ENCODE measurements at regions not wholly inside any gene's neighbourhood (a gene's known extent, or its start where the extent isn't known, plus 50 kb on each side); places are given as distances from the start of the nearest gene placed in this dataset.
"Not testable (repeated sequence)": the region's sequence is repeated elsewhere in the genome, so short reads cannot be mapped to it uniquely, and the experiment has no call there.

DNA sequence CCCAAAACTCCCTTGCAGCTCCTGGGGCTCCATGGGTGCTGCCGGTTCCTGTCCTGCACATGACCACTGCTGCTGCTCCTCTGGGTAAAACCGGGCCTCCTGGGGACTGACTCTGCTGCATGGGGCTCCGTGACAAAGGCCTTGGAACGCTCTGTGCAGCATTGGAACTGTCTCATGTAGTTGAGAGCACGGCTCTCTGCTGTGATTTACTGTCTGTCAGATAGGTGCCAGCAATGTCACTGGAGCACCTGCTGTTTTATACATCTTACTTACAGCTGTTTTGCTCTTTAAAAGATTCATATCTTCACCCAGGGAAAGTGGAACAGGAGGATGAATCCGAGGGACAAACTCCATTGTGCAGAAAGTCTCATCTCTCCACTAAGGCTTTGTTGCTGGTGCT is 138.1 kb downstream of the YIPF5 start:
- Histone ChIP-seq H3K9me3 (ENCODE audit: insufficient read depth, low read depth, low read length) (no peaks in the 10 kb centered on the region), H3K27me3 (ENCODE audit: insufficient read depth, low read length) (no peaks in the 10 kb centered on the region), H3K4me1 (ENCODE audit: insufficient read depth, low read length) (no peaks in the 10 kb centered on the region), H3K9ac (ENCODE audit: low read depth, low read length) (no peak overlapping the region), H3K27ac (ENCODE audit: low read depth, low read length) (no peak overlapping the region), H3K4me3 (ENCODE audit: low read length) (no peak overlapping the region), H3K36me3 (ENCODE audit: insufficient read depth, low read length) (no peaks in the 10 kb centered on the region)
- 93% methylated on average over 6 of the region's 6 CpGs for WGBS

DNA sequence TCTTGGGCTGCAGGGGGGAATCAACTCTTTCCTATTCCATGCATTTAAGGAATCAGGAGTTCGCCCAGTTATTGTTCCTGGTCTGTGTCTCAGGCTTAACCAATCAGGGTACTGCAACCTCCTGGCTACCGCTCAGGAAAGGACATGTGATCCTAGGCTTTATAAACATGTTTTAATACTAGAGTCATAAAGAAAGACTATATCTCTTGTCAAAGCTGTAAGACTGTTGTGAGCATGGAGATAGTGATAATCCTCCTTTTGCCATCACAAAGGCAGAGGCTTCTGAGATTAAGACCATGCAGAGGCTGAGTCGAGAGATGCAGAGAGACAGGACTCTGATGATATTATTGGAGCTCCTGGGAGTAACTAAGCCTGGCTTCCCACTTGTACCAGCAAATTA is 137.0 kb downstream of the YIPF5 start:
- Histone ChIP-seq H3K36me3 (ENCODE audit: insufficient read depth, low read length) (no peaks in the 10 kb centered on the region), H3K27me3 (ENCODE audit: insufficient read depth, low read length) (no peaks in the 10 kb centered on the region), H3K4me3 (ENCODE audit: low read length) (no peak overlapping the region), H3K27ac (ENCODE audit: low read depth, low read length) (no peak overlapping the region), H3K4me1 (ENCODE audit: insufficient read depth, low read length) (no peaks in the 10 kb centered on the region), H3K9me3 (ENCODE audit: insufficient read depth, low read depth, low read length) (no peaks in the 10 kb centered on the region), H3K9ac (ENCODE audit: low read depth, low read length) (no peak overlapping the region)
- 100% methylated on average over 3 of the region's 3 CpGs for WGBS

DNA sequence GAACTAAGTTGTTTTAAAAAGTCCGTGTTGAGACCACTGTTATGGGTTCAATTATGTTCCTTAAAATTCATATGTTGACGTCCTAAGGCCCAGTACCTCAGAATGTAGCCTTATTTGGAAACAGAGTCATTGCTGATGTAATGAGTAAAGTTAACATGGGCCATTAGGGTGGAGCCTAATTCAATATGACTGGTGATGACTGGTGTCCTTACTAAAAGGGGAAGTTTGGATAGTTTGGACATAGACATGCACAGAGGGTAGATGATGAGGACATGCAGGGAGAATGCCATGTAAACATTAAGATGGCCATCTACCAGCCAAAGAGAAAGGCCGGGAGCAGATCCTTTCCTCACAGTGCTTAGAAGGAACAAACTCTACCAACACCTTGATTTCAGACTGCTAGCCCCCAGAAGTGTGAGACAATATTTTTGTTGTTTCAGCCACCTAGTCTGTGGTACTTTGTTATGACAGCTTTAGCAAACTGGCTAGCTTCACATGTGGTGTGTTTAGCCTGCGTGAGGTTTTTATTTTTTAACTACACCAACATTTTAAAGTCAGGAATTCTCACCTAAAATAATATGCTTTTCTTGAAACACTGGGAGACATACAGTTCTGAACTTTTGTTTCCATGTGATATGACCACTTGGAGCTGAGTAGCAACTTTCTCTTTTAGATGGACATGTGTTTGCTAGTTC is 135.3 kb downstream of the YIPF5 start:
- Histone ChIP-seq H3K27ac (ENCODE audit: low read depth, low read length) (no peak overlapping the region), H3K4me3 (ENCODE audit: low read length) (no peak overlapping the region)
- WGBS, result 88% methylated on average over 4 of the region's 4 CpGs

DNA sequence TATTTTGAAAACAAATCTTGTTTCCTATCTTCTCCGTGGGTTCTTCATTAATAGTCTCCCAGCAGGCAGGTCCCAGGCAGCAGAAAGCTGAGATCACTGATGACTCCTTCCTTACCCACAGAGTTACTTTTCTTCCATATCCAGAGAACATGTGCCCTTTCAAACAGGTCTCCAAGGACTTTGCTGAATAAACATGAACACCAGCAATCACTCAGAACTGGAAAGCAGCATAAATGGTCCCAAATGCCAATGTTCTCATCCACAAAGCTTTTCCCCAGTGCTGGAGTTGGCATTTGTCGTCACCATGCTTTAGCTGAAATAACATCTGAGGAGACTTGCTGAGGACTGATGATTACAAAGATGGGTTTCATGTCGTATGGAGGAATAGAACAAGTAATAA is 134.0 kb downstream of the YIPF5 start:
- no peaks in the 10 kb centered on the region for H3K9me3 ChIP-seq (ENCODE audit: insufficient read depth, low read depth, low read length)
- no peaks in the 10 kb centered on the region for H3K36me3 ChIP-seq (ENCODE audit: insufficient read depth, low read length)
- H3K4me1 ChIP-seq (ENCODE audit: insufficient read depth, low read length), result no peaks in the 10 kb centered on the region
- no peak overlapping the region for H3K4me3 ChIP-seq (ENCODE audit: low read length)
- H3K27ac ChIP-seq (ENCODE audit: low read depth, low read length), result no peak overlapping the region
- no peak overlapping the region for H3K9ac ChIP-seq (ENCODE audit: low read depth, low read length)
- WGBS, result 87% methylated on average over 3 of the region's 3 CpGs
- no peaks in the 10 kb centered on the region for H3K27me3 ChIP-seq (ENCODE audit: insufficient read depth, low read length)

More for the DNA sequence above, 135.3 kb downstream of the YIPF5 start:
- Histone ChIP-seq H3K9me3 (ENCODE audit: insufficient read depth, low read depth, low read length) (no peaks in the 10 kb centered on the region), H3K4me1 (ENCODE audit: insufficient read depth, low read length) (no peaks in the 10 kb centered on the region), H3K27me3 (ENCODE audit: insufficient read depth, low read length) (no peaks in the 10 kb centered on the region), H3K9ac (ENCODE audit: low read depth, low read length) (no peak overlapping the region), H3K36me3 (ENCODE audit: insufficient read depth, low read length) (no peaks in the 10 kb centered on the region)

DNA sequence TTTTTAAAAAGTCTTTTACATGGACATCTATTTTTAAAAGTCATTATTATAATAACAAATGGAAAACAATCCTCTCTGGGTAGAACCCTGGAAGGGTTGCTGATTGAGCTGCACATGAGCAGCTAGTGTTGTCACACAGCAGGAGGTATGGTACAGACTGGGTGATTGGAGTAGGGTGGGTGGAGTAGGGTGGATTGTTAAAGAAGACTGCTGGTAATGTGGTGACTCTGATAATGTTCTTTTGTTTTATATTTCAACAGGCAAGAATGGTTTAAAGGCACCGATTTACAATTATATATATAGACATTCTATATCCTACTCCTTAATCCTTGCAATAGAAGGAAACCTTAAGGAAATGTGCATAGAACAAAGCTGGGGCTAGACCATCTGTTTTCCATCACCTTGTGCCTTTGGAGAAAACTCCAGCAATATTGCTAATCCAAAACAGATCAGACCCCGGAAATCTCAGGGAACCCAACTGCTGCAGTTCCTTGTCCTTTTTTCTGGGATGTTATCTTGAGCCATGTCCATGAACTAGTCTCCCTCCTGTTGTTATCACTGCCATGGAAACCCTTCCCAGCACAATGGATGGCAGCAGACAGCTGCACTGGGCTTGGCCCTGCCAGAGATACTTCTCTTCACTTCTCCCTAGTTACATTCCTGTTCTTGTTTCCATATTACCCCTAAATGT is 129.7 kb downstream of the YIPF5 start:
- no peaks in the 10 kb centered on the region for H3K9me3 ChIP-seq (ENCODE audit: insufficient read depth, low read depth, low read length)
- H3K27me3 ChIP-seq (ENCODE audit: insufficient read depth, low read length), result no peaks in the 10 kb centered on the region
- H3K36me3 ChIP-seq (ENCODE audit: insufficient read depth, low read length), result no peaks in the 10 kb centered on the region
- WGBS, result 94% methylated on average over 1 of the region's 2 CpGs
- H3K4me1 ChIP-seq (ENCODE audit: insufficient read depth, low read length), result no peaks in the 10 kb centered on the region
- no peak overlapping the region for H3K9ac ChIP-seq (ENCODE audit: low read depth, low read length)
- no peak overlapping the region for H3K4me3 ChIP-seq (ENCODE audit: low read length)
- no peak overlapping the region for H3K27ac ChIP-seq (ENCODE audit: low read depth, low read length)

DNA sequence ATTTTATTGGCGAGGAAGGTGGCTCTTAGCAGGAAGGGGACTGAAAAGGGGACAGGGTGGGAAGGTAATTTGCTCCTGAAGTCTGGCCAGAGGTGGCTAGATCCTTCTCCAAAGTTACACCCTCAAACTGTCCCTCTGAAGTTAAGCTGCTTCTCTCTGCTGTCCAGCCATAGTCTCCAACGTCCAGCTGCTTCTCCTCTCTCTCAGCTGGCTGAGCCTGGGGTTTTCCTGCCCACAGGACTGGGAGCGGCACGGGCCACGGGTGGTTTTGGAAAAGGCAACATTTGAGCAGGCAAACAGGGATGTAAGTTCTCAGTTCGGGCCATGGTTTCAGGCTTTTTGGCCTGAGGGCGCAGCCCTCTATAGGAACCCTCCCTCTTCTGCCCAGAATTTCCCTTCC is 128.3 kb downstream of the YIPF5 start:
- no peak overlapping the region for H3K27ac ChIP-seq (ENCODE audit: low read depth, low read length)
- 91% methylated on average over 7 of the region's 7 CpGs for WGBS
- no peak overlapping the region for H3K9ac ChIP-seq (ENCODE audit: low read depth, low read length)
- no peaks in the 10 kb centered on the region for H3K4me1 ChIP-seq (ENCODE audit: insufficient read depth, low read length)
- H3K4me3 ChIP-seq (ENCODE audit: low read length), result no peak overlapping the region
- no peaks in the 10 kb centered on the region for H3K36me3 ChIP-seq (ENCODE audit: insufficient read depth, low read length)
- H3K9me3 ChIP-seq (ENCODE audit: insufficient read depth, low read depth, low read length), result no peaks in the 10 kb centered on the region
- no peaks in the 10 kb centered on the region for H3K27me3 ChIP-seq (ENCODE audit: insufficient read depth, low read length)

DNA sequence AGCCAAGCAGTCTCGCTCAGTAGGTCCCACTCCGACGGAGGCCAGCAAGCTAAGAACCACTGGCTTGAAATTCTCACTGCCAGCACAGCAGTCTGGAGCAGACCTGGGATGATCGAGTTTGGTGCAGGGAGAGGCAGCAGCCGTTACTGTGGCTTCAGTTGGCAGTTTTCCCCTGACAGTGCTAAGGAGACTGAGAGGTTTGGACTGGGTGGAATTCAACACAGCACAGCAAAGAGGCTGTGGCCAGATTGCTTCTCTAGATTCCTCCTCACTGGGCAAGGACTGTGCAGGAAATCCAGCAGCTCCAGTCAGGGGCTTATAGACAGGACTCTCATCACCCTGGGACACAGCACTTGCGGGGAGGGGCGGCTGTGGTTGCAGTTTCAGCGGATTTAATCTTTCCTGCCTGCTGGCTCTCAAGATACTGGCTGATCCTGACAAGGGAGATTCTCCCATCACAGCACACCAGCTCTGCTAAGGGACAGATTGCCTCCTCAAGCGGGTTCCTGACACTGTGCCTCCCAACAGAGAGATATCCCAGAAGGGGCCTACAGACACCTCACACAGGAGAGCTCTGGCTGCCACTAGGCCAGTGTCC is 122.1 kb downstream of the YIPF5 start:
- H3K9ac ChIP-seq (ENCODE audit: low read depth, low read length), result no peak overlapping the region
- no peaks in the 10 kb centered on the region for H3K9me3 ChIP-seq (ENCODE audit: insufficient read depth, low read depth, low read length)
- no peak overlapping the region for H3K4me3 ChIP-seq (ENCODE audit: low read length)
- no peaks in the 10 kb centered on the region for H3K4me1 ChIP-seq (ENCODE audit: insufficient read depth, low read length)
- no peaks in the 10 kb centered on the region for H3K36me3 ChIP-seq (ENCODE audit: insufficient read depth, low read length)
- H3K27me3 ChIP-seq (ENCODE audit: insufficient read depth, low read length), result no peaks in the 10 kb centered on the region
- no peak overlapping the region for H3K27ac ChIP-seq (ENCODE audit: low read depth, low read length)
- 88% methylated on average over 9 of the region's 9 CpGs for WGBS

DNA sequence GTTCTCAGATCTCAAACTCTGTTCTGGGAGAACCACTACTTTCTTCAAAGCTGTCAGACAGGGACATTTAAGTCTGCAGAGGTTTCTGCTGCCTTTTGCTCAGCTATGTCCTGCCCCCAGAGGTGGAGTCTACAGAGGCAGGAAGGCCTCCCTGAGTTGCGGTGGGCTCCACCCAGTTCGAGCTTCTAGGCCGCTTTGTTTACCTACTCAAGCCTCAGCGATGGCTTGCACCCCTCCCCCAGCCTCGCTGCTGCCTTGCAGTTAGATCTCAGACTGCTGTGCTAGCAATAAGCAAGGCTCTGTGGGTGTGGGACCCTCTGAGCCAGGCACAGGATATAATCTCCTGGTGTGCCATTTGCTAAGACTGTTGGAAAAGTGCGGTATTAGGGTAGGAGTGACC is 115.1 kb downstream of the YIPF5 start:
- not testable (repeated sequence) for H3K36me3 ChIP-seq (ENCODE audit: insufficient read depth, low read length); H3K4me3 ChIP-seq (ENCODE audit: low read length); H3K27me3 ChIP-seq (ENCODE audit: insufficient read depth, low read length); H3K27ac ChIP-seq (ENCODE audit: low read depth, low read length); H3K9ac ChIP-seq (ENCODE audit: low read depth, low read length); H3K4me1 ChIP-seq (ENCODE audit: insufficient read depth, low read length)
- H3K9me3 ChIP-seq (ENCODE audit: insufficient read depth, low read depth, low read length), result peaks cover 13% of the 10 kb centered on the region; the same call in 1 of the 2 replicates
- 88% methylated on average over 6 of the region's 6 CpGs for WGBS

DNA sequence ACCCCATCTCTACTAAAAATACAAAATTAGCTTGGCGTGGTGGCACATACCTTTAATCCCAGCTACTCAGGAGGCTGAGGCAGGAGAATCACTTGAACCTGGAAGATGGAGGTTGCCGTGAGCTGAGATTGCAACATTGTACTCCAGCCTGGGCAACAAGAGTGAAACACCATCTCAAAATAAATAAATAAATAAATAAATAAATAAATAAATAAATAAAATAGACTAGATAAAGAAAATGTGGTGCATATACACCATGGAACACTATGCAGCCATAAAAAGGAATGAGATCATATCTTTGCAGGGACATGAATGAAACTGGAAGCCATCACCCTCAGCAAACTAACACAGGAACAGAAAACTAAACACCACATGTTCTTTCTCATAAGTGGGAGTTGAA is 110.4 kb downstream of the YIPF5 start:
- H3K27ac ChIP-seq (ENCODE audit: low read depth, low read length); H3K4me1 ChIP-seq (ENCODE audit: insufficient read depth, low read length); H3K4me3 ChIP-seq (ENCODE audit: low read length); H3K36me3 ChIP-seq (ENCODE audit: insufficient read depth, low read length); H3K9ac ChIP-seq (ENCODE audit: low read depth, low read length); H3K27me3 ChIP-seq (ENCODE audit: insufficient read depth, low read length): not testable (repeated sequence)
- WGBS, result 100% methylated on average over 2 of the region's 2 CpGs
- H3K9me3 ChIP-seq (ENCODE audit: insufficient read depth, low read depth, low read length), result peaks cover 25% of the 10 kb centered on the region

DNA sequence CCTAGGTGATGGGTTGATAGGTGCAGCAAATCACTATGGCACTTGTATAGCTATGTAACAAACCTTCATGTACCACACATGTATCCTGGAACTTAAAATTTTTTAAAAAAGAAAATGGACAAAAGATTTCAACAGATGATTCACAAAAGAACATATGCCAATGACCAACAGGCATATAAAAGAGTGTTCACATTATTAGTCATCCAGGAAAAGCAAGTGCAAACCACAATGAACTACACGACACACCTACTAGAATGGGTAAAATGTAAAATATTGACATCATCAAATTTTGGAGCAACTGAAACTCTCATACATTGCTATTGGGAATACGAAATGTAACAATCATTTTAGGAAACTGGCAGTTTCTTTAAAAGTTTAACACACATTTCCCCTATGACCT is 109.9 kb downstream of the YIPF5 start:
- peaks cover 20% of the 10 kb centered on the region for H3K9me3 ChIP-seq (ENCODE audit: insufficient read depth, low read depth, low read length)
- no peaks in the 10 kb centered on the region for H3K36me3 ChIP-seq (ENCODE audit: insufficient read depth, low read length)
- no peak overlapping the region for H3K27ac ChIP-seq (ENCODE audit: low read depth, low read length)
- H3K9ac ChIP-seq (ENCODE audit: low read depth, low read length), result no peak overlapping the region
- H3K27me3 ChIP-seq (ENCODE audit: insufficient read depth, low read length), result no peaks in the 10 kb centered on the region
- H3K4me3 ChIP-seq (ENCODE audit: low read length), result no peak overlapping the region
- no peaks in the 10 kb centered on the region for H3K4me1 ChIP-seq (ENCODE audit: insufficient read depth, low read length)
- 91% methylated on average over 1 of the region's 2 CpGs for WGBS

DNA sequence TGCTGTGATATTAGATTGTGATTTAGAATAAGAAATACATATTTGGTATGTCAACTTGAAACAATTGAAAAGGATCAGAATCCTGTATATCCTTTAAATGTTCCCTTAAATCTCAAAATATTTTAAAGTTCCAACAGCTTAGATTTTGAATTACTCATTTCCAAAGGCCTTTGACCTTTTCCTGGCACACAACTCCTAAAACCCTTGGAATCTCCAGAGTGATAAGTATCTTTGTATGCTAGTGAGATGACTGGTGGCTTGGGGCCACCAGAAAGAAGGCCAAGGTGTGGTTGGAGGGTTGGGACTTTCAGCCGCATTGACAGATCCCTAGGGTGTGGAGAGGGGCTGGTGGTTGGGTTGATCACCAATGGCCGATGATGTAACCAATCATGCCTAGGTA is 104.7 kb downstream of the YIPF5 start:
- no peak overlapping the region for H3K27ac ChIP-seq (ENCODE audit: low read depth, low read length)
- H3K9me3 ChIP-seq (ENCODE audit: insufficient read depth, low read depth, low read length), result peaks cover 10% of the 10 kb centered on the region
- 95% methylated on average over 2 of the region's 2 CpGs for WGBS

More for the DNA sequence above, 104.7 kb downstream of the YIPF5 start:
- H3K27me3 ChIP-seq (ENCODE audit: insufficient read depth, low read length), result no peaks in the 10 kb centered on the region
- H3K4me3 ChIP-seq (ENCODE audit: low read length), result no peak overlapping the region
- no peaks in the 10 kb centered on the region for H3K4me1 ChIP-seq (ENCODE audit: insufficient read depth, low read length)
- H3K9ac ChIP-seq (ENCODE audit: low read depth, low read length), result no peak overlapping the region
- H3K36me3 ChIP-seq (ENCODE audit: insufficient read depth, low read length), result no peaks in the 10 kb centered on the region

Measured in HUES64 (cell line).